GM19025 (cell line): ENCODE measurements at regions not wholly inside any gene's neighbourhood (a gene's known extent, or its start where the extent isn't known, plus 50 kb on each side); places are given as distances from the start of the nearest gene placed in this dataset.
"Not testable (repeated sequence)": the region's sequence is repeated elsewhere in the genome, so short reads cannot be mapped to it uniquely, and the experiment has no call there.

Experiments used
- ATAC-seq: cut with Tn5 transposase; IDR thresholded peaks from one replicate; pipeline ENCODE4 v1.9.1; 2021; ENCODE audit warnings: mild to moderate bottlenecking, low read depth, moderate library complexity; ENCODE audit not compliant: unreplicated experiment

DNA sequence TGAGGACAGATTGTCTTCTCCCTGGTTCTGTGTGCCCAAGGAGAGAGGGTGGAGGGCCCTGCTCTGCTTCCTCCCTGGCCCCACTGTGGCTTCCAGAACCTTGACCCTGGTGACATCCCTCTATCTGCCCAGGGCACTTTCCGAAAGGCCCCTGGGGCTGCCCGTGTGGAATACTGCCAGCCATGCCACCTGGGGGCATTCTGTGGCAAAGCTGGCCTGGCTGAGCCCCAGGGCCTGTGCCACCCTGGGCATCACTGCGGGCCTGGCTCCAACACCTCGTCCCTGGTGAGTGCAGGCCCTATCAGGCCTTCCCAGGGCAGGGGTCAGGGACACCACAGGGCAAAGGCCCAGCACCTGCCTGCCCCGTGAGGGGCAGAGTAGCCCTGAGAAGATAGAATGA, 123.7 kb upstream of the MTLN start:
- ATAC-seq, result not testable (repeated sequence)

- ATAC-seq, result not testable (repeated sequence)
Observed at GRCh38 chr2:110335415-110336049, 123.2 kb upstream of the MTLN start.

DNA sequence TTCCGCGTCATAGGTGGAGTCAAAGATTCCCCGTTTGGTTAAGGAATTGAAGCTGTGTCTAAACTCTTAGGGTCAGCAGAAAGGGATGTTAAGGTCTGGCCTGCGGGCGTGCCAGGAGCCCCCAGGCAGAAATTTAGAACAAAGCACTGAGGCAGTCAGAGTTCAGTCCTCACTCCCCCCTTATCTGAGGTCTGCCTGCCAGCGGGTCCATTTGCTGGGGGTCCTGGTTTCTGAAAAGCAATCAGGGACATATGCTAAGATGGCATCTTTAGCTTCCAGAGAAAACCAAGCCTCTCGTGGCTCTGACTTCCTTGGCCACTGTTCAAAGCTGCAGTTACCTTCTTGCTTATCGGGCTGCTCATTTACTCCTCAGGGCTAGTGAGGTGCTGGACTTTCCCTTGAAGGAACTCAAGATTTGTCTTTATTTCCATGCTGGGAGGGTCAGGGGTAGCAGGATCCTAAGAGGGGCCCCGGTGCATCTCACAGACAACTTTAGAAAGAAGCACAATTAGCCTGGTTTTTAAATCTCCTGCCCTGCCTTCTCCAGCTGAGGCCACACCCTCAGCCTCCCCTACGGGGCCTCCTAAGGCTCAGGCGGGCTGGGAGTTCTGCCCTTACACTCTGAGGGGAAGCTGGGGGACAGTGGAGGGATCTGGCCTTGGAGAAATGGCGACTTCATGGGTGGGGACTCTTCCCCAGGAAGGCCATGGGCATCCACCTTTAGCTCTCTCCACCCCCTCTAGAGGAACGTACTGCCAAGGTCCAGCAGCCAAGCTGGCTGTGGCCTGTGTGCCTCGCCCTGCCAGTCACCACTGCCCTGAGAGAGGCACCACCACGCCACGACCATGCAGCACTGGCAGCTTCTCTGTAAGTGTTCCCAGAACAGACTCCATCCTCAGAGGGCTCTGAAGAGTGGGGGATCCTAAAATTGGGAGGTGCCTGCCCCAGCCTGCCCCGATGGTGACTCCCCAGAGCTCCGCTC, 121.1 kb upstream of the MTLN start:
- not testable (repeated sequence) for ATAC-seq

- not testable (repeated sequence) for ATAC-seq
Observed at GRCh38 chr2:110331625-110332024, 119.3 kb upstream of the MTLN start.

GRCh38 chr2:110329760-110330159, 117.4 kb upstream of the MTLN start:
- not testable (repeated sequence) for ATAC-seq

- ATAC-seq, result not testable (repeated sequence)
Observed at GRCh38 chr2:110329158-110329557, 116.8 kb upstream of the MTLN start.

- not testable (repeated sequence) for ATAC-seq
Observed at GRCh38 chr2:110328677-110329076, 116.3 kb upstream of the MTLN start.

DNA sequence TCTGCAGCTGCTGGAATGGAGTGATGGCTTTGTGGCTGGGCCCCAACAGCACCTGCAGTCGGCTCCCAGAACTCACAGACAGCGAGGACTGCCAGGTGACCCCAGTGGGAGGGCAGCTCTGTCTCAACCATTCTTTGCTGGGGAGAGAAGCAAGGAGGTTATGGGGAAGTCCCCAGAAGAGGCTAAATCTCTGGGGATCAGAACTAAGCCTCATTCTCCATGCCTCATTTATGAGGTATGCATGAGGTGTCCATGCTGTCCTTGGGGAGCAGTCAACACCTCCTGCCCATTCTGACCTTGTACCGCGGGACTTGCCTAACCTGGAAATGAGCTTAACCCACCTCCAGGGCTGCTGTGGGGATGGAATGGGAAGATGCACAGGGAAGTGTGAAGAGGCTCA, 111.5 kb upstream of the MTLN start:
- ATAC-seq, result not testable (repeated sequence)

GRCh38 chr2:110322535-110322934, 110.2 kb upstream of the MTLN start:
- ATAC-seq, result not testable (repeated sequence)

DNA sequence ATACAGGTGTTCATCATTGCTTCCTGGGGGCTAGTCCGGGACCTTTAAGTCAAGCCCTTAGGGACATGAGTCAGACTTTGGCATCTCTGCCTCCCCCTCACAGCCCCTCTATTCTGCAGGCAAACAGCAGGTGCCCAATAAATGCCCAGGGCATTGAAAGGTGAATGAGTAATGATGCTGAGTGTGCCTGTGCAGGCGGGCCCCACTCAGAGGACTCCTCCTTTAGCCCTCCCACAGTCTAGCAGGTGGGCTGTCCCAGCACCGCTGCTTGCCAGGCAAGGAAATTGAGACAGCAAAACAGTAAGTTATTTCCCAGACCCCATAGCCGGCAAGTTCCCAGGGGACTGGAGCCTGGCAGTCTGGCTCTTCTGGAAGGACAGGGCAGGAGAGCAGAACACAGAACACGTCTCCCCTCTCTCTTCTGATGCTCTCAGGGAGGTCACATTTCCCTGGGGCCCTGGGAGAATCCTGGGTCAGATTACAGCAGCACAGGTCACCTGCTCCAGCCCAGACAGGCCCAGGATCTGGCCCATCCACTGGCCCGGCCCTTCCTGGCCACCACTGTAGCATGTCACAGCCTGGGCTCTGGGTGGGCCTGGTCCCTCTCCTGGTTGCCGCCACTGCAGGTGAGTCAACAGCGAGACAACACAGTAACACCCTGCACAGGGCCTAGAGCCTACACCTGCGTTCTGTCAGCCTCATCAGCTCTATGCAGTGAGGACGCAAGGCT, 108.7 kb upstream of the MTLN start:
- not testable (repeated sequence) for ATAC-seq

- not testable (repeated sequence) for ATAC-seq
Observed at GRCh38 chr2:110318898-110319297, 106.6 kb upstream of the MTLN start.

DNA sequence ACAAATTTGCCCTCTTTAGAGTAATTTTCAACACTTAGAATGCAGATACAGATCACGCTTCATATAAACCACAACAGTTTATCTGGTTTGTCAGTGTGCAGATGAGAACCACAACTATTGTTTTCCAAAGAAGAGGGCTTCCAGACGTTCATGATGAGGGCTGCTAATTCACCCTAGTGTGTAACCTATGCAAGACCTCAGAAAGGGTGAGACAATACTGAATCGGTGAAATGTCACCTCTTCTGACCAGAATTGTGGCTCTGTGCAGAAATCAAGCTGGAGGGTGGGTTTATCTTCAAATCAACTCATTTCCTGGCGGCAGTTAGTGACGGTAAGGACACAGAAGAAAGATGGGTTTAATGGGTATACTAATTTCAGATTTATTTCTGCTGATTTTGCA, 105.0 kb upstream of the MTLN start:
- ATAC-seq, result not testable (repeated sequence)

GRCh38 chr2:110316051-110316865, 103.9 kb upstream of the MTLN start:
- not testable (repeated sequence) for ATAC-seq

DNA sequence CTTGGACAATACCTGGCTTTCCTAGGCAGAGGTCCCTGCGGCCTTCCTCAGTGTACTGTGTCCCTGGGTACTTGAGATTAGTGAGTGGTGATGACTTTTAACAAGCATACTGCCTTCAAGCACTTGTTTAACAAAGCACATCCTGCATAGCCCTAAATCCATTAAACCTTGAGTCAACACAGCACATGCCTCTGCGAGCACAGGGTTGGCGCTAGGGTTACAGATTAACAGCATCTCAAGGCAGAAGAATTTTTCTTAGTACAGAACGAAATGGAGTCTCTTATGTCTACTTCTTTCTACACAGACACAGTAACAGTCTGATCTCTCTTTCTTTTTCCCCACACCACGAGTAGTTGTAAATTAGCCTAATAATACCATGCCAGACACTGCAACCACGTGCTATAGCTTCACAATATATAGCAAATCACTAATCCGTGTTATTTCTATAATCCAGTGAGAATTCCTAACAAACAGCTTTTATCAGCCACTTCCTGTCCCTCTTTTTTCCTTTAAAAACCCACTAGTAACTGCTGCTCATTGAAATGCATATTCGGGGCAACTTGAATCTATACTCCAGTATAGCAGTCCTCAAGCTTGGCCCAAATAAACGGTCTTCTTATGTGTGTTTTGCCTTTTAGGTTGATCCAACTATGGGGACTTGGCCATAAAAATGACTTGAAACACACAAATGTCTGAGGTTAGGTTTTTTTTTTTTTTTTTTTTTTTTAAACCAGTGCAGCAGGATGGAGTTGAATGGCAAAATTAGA, 102.9 kb upstream of the MTLN start:
- ATAC-seq, result not testable (repeated sequence)

DNA sequence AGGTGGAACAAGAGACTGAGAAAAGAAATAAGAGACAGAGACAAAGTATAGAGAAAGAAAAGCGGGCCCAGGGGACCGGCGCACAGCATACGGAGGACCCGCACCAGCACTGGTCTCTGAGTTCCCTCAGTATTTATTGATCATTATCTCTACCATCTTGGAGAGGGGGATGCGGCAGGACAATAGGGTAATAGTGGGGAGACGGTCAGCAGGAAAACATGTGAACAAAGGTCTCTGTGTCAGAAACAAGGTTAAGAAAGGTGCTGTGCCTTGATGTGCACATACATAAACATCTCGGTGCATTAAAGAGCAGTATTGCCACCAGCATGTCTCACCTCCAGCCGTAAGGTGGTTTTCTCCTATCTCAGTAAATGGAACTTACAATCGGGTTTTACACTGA, 102.1 kb upstream of the MTLN start:
- not testable (repeated sequence) for ATAC-seq

- ATAC-seq, result not testable (repeated sequence)
Observed at GRCh38 chr2:110313032-110313431, 100.7 kb upstream of the MTLN start.

DNA sequence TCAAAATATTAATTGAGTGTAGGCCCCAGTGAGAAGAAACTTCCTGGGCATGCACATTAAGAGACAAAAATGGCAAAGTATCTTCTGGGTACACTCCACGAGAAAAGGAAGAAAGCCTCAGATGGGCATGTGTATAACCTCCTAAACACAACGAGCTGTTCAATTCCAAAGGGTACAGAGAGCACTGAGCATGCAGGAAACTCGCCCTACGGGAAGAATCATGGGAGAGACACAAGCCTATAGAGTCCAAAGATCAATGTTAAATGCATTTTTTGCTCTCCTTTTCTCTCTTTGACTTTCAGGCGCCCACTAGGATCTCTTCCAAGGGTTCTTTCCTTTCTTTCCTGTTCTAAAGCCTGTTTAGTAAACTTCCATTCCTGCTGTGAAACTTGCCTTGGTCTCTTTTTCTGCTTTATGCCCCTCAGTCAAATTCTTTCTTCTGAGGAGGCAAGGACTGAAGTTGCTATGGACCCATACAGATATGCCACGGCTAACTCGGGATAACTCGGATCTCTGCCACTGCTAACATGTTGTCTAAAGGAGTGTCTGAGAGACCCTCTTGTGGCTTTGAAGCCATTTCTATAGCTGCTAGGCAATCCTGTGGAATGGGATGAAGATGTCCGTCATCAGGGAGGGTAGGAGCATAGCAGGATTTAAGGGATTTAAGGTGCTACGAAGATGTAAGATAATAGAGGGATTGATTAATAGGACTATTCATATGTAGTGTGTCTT, 99.5 kb upstream of the MTLN start:
- not testable (repeated sequence) for ATAC-seq

GRCh38 chr2:110310988-110311475, 98.7 kb upstream of the MTLN start:
- not testable (repeated sequence) for ATAC-seq
